GM21723 (cell line): ENCODE measurements at regions not wholly inside any gene's neighbourhood (a gene's known extent, or its start where the extent isn't known, plus 50 kb on each side); places are given as distances from the start of the nearest gene placed in this dataset.

Source experiments
- ATAC-seq: cut with Tn5 transposase; IDR thresholded peaks from one replicate; pipeline ENCODE4 v1.9.1; 2021; ENCODE audit warnings: mild to moderate bottlenecking, moderate library complexity; ENCODE audit not compliant: unreplicated experiment

- ATAC-seq: no peak
These were observed 204.9 kb upstream of the NPSR1 start for GRCh38 chr7:34453150-34453549.

- no peak for ATAC-seq
These were observed 203.6 kb upstream of the NPSR1 start for GRCh38 chr7:34454381-34454780.

GRCh38 chr7:34457329-34457728 lies 200.7 kb upstream of the NPSR1 start:
- no peak for ATAC-seq

GRCh38 chr7:34463830-34464229 lies 194.2 kb upstream of the NPSR1 start:
- no peak for ATAC-seq

- no peak for ATAC-seq
These were observed 186.2 kb upstream of the NPSR1 start for GRCh38 chr7:34471844-34472243.

GRCh38 chr7:34486371-34486770 lies 171.6 kb upstream of the NPSR1 start:
- ATAC-seq: no peak

GRCh38 chr7:34487391-34488115 lies 170.5 kb upstream of the NPSR1 start:
- ATAC-seq: no peak

- ATAC-seq: no peak
These were observed 169.3 kb upstream of the NPSR1 start for GRCh38 chr7:34488766-34489165.

GRCh38 chr7:34491899-34492298 lies 166.1 kb upstream of the NPSR1 start:
- ATAC-seq: no peak

- ATAC-seq: no peak
These were observed 164.3 kb upstream of the NPSR1 start for GRCh38 chr7:34493752-34494151.

- no peak for ATAC-seq
These were observed 160.8 kb upstream of the NPSR1 start for GRCh38 chr7:34497153-34497777.

- ATAC-seq: no peak
These were observed 156.9 kb upstream of the NPSR1 start for GRCh38 chr7:34501156-34501555.

- ATAC-seq: no peak
These were observed 150.8 kb upstream of the NPSR1 start for GRCh38 chr7:34507191-34507590.

GRCh38 chr7:34523226-34523918 lies 134.6 kb upstream of the NPSR1 start:
- no peak for ATAC-seq

GRCh38 chr7:34530259-34530658 lies 127.8 kb upstream of the NPSR1 start:
- no peak for ATAC-seq

- ATAC-seq: no peak
These were observed 119.0 kb upstream of the NPSR1 start for GRCh38 chr7:34539003-34539402.

GRCh38 chr7:34544621-34545020 lies 113.4 kb upstream of the NPSR1 start:
- ATAC-seq: no peak

GRCh38 chr7:34550996-34551395 lies 107.0 kb upstream of the NPSR1 start:
- ATAC-seq: no peak

- no peak for ATAC-seq
These were observed 105.5 kb upstream of the NPSR1 start for GRCh38 chr7:34552502-34552901.

- no peak for ATAC-seq
These were observed 100.0 kb upstream of the NPSR1 start for GRCh38 chr7:34558022-34558421.

GRCh38 chr7:34564091-34564490 lies 93.9 kb upstream of the NPSR1 start:
- ATAC-seq: no peak

GRCh38 chr7:34567906-34568305 lies 90.1 kb upstream of the NPSR1 start:
- ATAC-seq: no peak
